ENCODE measurements at regions not wholly inside any gene's neighbourhood (a gene's known extent, or its start where the extent isn't known, plus 50 kb on each side); places are given as distances from the start of the nearest gene placed in this dataset.

- Histone ChIP-seq H3F3A (ENCODE audit: insufficient read depth, low read length) (no peaks in the 10 kb centered on the region), H3K9me3 (ENCODE audit: low read length) (no peaks in the 10 kb centered on the region), H3K4me1 (ENCODE audit: insufficient read depth, low read length, severe bottlenecking) (no peaks in the 10 kb centered on the region), H3K79me2 (ENCODE audit: insufficient read depth, low read length) (no peaks in the 10 kb centered on the region), H3K9me2 (ENCODE audit: low read depth, low read length) (no peaks in the 10 kb centered on the region), H3K27ac (ENCODE audit: low read depth, low read length, poor library complexity, severe bottlenecking) (no peak overlapping the region), H3K4me2 (ENCODE audit: low read length) (no peak overlapping the region), H3K9ac (ENCODE audit: low read length) (no peak overlapping the region), H2AFZ (ENCODE audit: low read length) (no peak overlapping the region), H3K27me3 (ENCODE audit: insufficient read depth, low read length) (no peaks in the 10 kb centered on the region), H3K4me3 (ENCODE audit: low read depth, low read length, poor library complexity, severe bottlenecking) (no peak overlapping the region), H3K36me3 (ENCODE audit: insufficient read depth, low read length) (no peaks in the 10 kb centered on the region), H4K20me1 (ENCODE audit: insufficient read depth, low read length) (no peaks in the 10 kb centered on the region)
- TF ChIP-seq CTCF (IDR thresholded peaks at IDR 0.05; ENCODE audit: low read length) (no peak), EZH2 (IDR thresholded peaks at IDR 0.05; ENCODE audit: borderline replicate concordance, low read length) (no peak)
Observed at GRCh38 chr3:101172516-101172915, 147.9 kb downstream of the IMPG2 start.

GRCh38 chr3:101171681-101172191 is 148.6 kb downstream of the IMPG2 start:
- H3K4me1 ChIP-seq (ENCODE audit: insufficient read depth, low read length, severe bottlenecking) = no peaks in the 10 kb centered on the region
- H3K27me3 ChIP-seq (ENCODE audit: insufficient read depth, low read length) = no peaks in the 10 kb centered on the region
- no peaks in the 10 kb centered on the region for H3K79me2 ChIP-seq (ENCODE audit: insufficient read depth, low read length)
- no peaks in the 10 kb centered on the region for H3F3A ChIP-seq (ENCODE audit: insufficient read depth, low read length)
- no peak overlapping the region for H3K4me2 ChIP-seq (ENCODE audit: low read length)
- H3K9me2 ChIP-seq (ENCODE audit: low read depth, low read length) = no peaks in the 10 kb centered on the region
- TF ChIP-seq CTCF (IDR thresholded peaks at IDR 0.05; ENCODE audit: low read length) = no peak
- TF ChIP-seq EZH2 (IDR thresholded peaks at IDR 0.05; ENCODE audit: borderline replicate concordance, low read length) = no peak
- no peaks in the 10 kb centered on the region for H3K36me3 ChIP-seq (ENCODE audit: insufficient read depth, low read length)
- H3K27ac ChIP-seq (ENCODE audit: low read depth, low read length, poor library complexity, severe bottlenecking) = no peak overlapping the region
- no peaks in the 10 kb centered on the region for H3K9me3 ChIP-seq (ENCODE audit: low read length)
- H3K9ac ChIP-seq (ENCODE audit: low read length) = no peak overlapping the region
- no peak overlapping the region for H3K4me3 ChIP-seq (ENCODE audit: low read depth, low read length, poor library complexity, severe bottlenecking)
- H2AFZ ChIP-seq (ENCODE audit: low read length) = no peak overlapping the region
- H4K20me1 ChIP-seq (ENCODE audit: insufficient read depth, low read length) = no peaks in the 10 kb centered on the region

GRCh38 chr3:101170806-101171558 is 149.4 kb downstream of the IMPG2 start:
- H3K27me3 ChIP-seq (ENCODE audit: insufficient read depth, low read length) = no peaks in the 10 kb centered on the region
- H3K4me1 ChIP-seq (ENCODE audit: insufficient read depth, low read length, severe bottlenecking) = no peaks in the 10 kb centered on the region
- H3K4me3 ChIP-seq (ENCODE audit: low read depth, low read length, poor library complexity, severe bottlenecking) = no peak overlapping the region
- H3K9me3 ChIP-seq (ENCODE audit: low read length) = no peaks in the 10 kb centered on the region
- H3K27ac ChIP-seq (ENCODE audit: low read depth, low read length, poor library complexity, severe bottlenecking) = no peak overlapping the region
- H3K79me2 ChIP-seq (ENCODE audit: insufficient read depth, low read length) = no peaks in the 10 kb centered on the region
- no peak for TF ChIP-seq EZH2 (IDR thresholded peaks at IDR 0.05; ENCODE audit: borderline replicate concordance, low read length)
- TF ChIP-seq CTCF (IDR thresholded peaks at IDR 0.05; ENCODE audit: low read length) = no peak
- no peaks in the 10 kb centered on the region for H3F3A ChIP-seq (ENCODE audit: insufficient read depth, low read length)
- H3K36me3 ChIP-seq (ENCODE audit: insufficient read depth, low read length) = no peaks in the 10 kb centered on the region
- no peaks in the 10 kb centered on the region for H3K9me2 ChIP-seq (ENCODE audit: low read depth, low read length)
- no peak overlapping the region for H2AFZ ChIP-seq (ENCODE audit: low read length)
- no peak overlapping the region for H3K4me2 ChIP-seq (ENCODE audit: low read length)
- H4K20me1 ChIP-seq (ENCODE audit: insufficient read depth, low read length) = no peaks in the 10 kb centered on the region
- H3K9ac ChIP-seq (ENCODE audit: low read length) = no peak overlapping the region

Measured in OCI-LY1 (cell line).